ENCODE measurements at regions not wholly inside any gene's neighbourhood (a gene's known extent, or its start where the extent isn't known, plus 50 kb on each side); places are given as distances from the start of the nearest gene placed in this dataset.

DNA sequence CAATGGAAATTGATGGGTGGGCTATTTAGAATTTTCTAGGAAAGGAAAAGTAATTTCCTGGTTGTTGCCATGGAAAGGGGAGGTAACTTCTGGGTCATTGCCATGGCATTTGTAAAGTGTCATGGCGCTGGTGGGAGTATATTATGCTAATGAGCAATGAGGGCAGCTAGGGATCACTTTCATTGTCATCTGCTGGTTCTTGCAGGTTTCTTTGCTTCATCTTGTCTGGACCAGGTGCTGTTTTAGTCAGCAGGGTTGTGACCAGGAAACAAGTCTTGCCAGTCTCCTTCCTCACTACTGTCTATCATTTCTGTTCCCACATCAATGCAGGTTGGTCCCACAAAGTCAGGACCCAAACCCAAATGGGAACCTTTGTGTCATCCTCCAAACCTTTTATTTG lies 237.6 kb upstream of the C11orf87 start:
- no peak for DNase-seq

DNA sequence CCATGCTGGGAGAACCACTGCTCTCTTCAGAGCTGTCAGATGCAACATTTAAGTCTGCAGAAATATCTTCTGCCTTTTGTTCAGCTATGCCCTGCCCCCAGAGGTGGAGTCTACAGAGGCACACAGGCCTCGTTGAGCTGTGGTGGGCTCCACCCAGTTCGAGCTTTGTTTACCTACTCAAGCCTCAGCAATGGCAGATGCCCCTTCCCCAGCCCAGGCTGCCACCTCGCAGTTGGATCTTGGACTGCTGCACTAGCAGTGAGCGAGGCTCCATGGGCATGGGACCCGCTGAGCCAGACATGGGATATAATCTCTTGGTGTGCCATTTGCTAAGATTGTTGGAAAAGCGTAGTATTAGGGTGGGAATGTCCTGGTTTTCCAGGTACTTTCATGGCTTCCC lies 229.1 kb upstream of the C11orf87 start:
- no peak for DNase-seq

DNA sequence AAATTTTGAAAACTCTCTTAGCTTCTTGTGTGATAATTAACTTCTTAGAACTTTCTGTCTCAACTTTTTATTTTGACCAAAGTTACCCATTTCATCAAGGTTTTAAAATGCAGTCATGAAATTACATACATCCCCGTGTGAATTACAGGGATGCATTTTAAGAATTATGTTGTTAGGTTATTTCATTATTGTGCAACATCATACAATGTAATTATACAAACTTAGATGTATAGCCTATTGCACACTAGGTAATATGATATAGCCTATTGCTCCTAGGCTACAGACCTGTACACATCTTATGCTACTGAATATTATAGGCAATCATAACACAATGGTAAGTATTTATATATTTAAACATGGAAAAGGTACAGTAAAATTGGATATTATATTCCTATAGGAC lies 228.1 kb upstream of the C11orf87 start:
- no peak for DNase-seq

DNA sequence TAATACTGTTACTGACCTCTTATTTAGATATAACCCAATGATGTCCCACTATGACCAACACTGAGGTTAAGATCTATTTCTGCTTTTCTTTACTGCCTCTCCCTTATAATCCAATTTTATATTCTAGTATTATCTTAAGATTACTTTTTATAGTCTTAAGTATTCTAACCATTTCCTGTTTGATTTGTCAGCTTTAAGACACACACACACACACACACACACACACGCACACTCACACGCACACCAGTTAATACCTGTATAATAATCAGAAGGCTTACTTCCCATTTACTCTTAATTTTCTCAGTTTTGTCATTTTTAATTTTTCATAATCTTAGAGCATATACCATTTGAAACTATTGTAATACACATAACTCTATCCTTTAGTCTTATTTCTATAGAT lies 226.0 kb upstream of the C11orf87 start:
- DNase-seq = no peak

DNA sequence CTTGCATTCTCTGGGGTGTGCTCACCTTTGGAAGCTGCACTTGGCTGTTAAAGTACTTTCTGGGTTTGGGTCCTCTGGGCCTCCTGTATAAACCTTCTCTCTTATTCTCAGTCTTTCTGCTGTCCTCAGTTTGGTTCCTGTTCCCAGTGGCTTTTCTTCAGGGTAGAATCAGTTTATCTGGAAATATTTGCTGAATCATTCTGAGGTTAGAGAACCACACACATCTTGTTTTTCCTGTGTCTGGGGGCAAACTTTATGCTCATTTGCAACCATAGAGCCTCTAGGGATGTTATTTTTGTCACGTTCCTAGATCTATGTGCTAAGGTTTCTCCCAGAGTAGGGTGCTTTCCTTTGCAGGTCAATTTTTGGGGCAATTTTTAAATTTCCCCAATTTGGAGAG lies 224.3 kb upstream of the C11orf87 start:
- DNase-seq = no peak

DNA sequence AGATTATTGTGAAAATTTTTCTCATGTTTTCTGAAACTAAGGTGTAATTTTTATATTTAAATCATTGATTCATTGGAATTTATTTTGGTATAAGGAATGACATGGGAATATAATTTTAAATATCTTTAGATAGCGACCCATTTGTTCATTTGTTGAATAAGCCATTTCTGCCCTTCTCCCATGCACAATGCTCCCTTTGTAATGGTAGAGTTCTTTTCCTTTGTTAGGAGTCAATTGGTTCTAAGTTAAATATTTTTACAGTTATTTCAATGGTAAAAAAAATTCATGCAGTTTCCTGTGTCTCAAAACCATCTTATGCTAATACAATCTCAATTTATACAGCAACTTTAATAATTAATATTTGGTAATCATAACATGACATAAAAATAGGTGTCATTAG lies 218.8 kb upstream of the C11orf87 start:
- no peak for DNase-seq

DNA sequence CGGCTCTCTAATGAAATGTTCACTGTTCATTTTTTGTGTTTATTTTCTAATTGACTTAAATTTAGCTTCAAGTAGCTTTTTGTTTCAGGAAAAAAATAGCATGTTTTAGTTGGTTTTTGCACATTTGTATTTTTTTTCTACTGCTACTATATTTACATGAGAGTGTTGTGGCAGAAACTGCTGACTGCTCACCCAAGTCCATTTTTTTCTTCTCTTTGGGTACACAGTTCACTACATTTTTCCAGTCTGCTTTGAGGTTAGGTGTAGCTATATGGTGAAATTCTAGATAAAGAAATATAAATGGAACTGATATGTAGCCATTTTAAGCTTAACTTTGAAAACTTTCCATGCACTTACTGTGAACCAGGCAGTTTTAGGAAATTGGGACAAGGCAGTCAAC lies 216.7 kb upstream of the C11orf87 start:
- DNase-seq = no peak

DNA sequence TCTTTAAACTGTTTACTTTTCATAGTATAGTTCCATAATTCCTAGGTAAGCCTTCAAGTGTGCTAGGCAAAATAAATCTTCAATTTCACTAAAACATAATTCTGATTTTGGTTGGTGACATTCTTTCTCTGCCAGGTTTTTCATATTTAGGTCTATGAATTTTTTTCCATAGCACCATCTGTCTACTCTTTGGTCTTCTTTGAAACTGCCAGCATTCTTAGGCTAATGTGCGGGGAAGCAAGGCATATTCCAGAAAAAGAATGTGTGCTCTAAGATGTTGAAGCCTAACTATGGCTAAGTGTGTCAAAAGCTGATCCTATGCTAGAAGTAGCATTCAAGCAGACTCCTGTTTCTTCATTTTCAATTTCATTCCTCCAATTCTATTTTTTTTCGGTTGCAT lies 213.9 kb upstream of the C11orf87 start:
- DNase-seq = no peak

DNA sequence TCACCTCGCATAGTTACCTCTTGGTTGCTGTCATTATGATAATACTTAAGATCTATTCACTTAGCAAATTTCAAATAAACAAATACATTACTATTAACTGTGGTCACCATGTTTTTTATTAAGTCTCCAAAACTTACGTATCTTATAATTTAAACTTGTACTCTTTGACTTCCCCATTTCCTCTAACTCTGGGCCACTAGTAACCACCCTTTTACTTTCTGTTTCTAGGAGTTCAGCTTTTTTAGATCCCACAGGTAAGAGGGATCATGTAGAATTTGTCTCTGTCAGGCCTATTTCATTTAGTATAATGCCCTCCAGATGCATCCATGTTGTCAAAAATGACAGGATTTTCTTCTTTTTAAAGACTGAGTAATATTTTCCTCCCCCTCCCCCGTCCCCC lies 212.4 kb upstream of the C11orf87 start:
- no peak for DNase-seq

DNA sequence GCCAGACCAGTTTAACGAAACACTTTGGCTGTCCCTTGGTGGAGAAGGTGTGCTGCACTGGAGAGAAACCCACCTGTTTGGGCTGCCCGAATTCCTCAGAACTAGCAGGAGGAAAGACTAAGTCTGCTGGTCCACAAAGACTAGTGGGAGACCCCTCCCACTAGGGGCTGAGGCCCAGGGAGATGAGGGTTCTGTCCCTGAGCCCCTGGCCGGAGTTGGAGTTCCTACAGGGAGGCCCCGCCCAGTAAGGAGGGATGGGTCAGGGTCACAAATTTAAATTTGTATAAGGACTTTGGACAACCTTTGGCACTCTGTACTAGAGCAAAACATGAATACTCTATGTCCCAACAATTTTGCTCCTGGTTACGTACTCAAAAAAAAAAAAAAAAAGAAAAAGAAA lies 200.8 kb upstream of the C11orf87 start:
- no peak for DNase-seq

DNA sequence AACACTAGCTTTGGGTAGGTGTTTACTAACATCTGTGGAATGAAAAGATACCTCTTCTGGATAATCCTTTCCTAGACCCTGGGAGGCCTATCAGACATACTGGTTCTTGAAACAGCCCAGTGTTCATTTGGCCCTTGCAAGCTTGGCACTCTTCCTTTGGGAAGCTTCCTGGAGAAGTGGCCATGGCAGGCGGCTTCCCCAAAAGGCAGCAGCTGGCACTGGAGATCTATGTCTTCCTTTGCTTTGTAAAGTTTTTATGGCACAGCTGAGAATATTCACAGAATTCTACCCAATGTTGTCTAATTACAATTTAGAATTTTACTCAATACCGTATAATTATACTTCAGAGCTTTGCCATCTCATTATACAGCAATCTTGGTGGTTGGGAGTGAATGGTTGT lies 199.2 kb upstream of the C11orf87 start:
- DNase-seq = no peak

DNA sequence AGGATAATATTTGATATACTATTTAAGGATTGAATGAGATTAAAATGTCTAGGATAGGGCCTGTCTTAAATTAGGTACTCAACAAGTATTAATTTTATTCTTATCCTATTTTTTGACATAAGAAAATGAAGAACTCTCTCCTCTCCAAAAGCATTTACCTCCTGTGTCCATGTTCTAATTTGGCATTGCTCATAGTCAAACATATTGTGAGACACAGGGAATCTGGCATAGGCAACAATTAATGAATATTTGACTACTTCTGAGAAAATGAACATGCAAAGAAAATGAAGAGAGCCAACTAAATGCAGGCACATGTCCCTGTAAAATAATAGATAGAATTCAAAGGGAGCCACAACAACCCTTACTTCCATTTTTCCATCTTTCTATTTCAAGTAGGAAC lies 198.5 kb upstream of the C11orf87 start:
- DNase-seq = no peak

DNA sequence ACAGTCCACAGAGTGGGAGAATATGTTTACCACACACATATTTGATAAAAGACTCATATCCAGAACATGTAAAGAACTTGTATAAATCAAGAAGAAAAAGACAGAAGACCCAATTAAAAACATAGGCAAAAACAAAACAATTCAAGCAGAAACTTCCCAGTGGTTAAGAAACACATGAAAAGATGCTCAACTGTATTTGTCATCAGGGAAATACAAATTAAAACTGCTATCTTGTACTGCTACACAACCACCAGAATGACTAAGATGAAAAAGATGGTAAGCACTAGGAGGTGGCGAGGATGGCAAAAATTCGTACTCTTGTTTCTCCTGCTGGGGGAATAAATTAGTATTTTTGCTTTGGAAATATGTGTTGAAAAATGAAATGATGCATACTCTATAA lies 192.3 kb upstream of the C11orf87 start:
- no peak for DNase-seq

DNA sequence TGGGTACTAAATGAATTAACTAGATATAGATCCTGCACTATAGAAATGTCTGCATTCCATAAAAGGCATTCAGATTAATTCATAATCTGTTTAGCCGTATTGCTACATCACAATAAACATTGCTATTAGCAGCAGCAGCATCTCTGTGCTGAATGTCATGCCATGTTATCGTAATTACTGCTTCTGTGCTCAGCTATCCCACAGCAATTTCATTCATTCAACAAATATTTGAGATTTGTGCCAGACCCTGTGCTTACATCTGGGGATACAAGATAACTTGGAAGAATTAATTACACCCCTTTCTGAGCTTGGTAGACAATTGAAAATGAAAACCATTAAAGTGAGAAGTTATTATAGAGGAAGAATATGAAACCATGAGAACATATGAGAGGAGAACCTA lies 185.8 kb upstream of the C11orf87 start:
- no peak for DNase-seq

DNA sequence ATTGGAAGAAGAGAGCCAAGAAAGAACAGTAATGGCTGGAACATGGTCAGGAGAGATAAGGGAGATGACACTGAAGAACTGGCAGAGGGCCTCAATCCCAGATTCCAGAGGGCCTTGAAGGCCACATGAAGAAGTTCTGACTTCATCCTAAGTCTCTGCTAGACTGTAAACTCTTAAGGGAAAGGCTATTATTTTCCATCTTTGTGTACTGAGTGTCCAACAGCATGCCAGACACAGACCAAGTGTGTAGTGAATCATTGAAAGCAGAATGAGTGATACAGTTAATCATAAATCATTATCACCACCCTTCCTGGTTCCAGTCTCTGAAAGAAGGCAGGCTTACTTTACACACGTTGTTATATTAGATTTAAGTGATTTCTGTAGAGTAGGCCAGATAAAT lies 185.3 kb upstream of the C11orf87 start:
- DNase-seq = no peak

DNA sequence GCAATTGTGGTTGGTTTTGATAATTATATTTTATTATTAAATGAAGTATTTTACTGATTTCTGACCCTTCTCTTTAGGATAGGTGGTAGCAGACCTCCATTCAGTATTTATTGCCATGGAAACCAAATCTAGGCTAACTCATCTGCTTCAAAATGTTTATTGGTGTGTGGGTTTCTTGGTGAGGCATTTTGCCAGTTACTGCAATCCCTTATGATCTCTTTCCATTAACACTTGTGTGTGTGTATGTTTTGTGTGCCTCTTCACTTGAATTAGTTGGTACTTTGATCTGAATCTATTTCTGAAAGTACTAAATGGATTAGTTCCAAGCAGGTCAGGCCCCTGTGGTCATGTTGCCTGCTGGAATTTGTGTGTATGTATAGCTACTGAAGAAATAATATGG lies 184.4 kb upstream of the C11orf87 start:
- DNase-seq = no peak

DNA sequence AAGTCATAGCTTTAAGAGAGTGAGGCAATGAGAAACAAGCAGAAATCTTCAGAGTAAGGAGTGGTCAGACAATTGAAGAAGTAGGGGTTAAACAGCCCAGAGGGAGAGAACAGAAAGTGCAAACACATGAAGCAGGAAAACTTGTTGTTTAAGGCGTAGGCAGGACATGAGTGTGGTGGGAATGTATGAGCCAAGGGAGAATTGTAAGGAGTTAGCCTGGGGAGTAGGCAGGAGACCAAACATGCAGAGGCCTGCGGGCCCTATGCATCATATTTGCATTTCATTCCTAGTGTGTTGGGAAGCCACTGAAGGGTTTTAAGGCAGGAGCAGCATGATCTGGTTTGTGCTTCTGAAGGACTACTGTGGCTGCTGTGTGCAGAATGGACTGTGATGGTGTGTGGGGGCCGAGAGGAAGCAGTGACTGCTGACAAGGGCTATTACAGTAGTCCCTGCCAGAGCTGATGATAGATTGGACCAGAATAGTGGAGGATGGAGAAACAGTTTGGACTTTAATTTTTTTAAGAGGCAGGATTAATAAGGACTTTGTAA lies 179.9 kb upstream of the C11orf87 start:
- no peak for DNase-seq

DNA sequence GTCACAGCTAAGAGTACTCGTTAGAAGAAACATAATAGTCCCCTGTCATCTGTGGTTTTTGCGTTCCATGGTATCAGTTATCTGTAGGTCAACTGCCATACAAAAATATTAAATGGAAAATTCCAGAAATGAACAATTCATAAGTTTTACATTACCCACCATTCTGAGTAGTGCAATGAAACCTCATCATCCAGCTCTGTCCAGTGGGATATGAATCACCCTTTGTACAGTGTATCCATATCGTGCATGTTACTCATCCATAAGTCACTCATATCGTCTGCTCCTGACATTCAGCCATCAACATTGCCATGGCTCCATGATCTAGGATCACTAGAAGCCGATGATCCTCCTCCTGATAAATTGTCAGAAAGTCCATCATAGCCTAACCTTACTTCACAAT lies 174.9 kb upstream of the C11orf87 start:
- no peak for DNase-seq

DNA sequence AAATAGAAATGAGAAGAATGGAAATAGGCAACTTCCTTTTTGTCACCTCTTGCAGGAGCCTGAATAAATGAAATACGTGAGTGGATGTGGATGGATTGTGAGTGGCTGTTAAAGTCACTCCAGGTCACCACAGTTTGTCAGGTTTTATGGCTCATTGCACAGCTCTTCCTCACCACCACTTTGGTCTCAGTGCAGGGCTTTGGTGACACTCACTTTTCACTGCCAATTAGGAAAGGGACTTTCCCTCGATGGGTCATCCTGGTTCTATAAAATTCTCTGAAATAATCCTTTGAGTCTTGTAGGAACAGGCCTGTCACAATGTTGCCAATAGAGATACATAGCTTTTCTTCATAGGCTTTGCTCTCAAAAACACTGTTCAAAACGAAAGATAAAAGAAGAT lies 172.4 kb upstream of the C11orf87 start:
- DNase-seq = no peak

DNA sequence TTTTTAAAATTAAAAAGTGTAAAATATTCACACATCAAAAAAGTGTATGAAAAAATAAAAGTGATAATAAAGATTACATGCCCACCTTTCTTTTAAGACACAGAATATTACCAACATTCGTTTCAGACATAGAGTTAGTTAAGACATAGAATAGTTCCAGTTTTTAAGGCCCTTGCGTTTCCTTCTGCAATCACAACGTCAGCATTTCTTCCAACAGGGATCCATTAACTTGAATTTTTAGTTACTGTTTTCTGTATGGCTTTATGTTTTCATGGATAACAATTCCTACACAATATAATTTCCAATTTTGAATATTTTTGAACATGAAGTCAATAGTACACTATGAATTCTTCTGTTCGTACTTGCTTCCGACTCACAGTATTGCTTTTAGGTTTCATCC lies 170.8 kb upstream of the C11orf87 start:
- no peak for DNase-seq

DNA sequence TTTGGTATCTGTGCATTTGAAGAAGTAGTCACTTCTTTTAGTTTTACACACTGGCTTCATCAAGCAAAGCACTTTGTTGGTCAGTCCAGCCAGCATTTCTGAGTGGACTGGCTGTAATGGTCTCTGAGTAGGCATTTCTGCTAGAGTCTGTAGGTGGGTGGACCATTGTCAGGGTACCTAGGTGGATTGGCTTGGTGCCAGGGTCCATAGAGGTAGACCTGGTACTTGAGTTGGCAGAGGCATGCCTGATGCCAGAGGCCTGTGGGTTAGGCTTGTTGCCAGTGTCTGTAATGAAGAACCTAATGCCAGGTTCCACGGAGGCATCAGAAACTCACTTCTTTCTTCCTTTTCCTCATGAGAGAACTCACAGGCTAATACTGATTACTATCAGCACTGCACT lies 157.9 kb upstream of the C11orf87 start:
- DNase-seq = no peak

DNA sequence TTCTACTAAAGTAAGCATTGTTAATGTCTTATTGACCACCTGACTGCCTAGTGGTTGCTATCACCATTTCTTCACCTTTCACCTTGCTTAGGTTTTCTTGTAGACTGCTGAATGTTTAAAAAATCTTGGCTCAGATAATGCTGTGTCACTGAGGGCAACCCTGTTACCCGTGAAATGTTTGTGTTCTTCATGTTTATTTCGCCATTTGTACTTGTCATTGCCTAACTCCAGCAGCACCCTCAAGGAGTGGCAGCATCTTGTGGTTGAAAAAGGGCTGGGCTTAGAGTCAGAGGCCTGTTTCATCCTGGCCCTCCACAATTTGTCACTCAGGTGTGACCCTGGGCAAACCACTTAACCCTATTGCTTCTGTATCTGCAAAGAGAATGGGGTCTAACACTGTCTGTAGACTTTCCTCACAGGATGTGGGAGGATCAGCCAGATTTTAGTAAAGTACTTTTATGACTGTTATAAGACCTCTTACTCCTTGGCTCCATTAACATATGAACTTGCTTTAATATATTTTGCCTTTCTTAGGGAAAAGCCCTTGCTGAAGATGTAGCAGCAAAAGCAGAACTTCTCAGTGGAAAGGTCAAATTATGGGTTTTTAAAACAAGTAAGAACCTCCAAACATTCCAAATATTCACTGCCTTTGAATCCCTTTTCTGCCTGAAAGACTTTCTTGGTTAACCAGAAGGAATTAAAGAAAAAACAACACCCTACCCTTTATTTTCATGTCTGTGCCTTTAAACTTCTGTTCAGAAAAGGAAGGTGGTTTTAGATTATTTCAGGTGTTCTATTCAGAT lies 154.5 kb upstream of the C11orf87 start:
- no peak for DNase-seq

DNA sequence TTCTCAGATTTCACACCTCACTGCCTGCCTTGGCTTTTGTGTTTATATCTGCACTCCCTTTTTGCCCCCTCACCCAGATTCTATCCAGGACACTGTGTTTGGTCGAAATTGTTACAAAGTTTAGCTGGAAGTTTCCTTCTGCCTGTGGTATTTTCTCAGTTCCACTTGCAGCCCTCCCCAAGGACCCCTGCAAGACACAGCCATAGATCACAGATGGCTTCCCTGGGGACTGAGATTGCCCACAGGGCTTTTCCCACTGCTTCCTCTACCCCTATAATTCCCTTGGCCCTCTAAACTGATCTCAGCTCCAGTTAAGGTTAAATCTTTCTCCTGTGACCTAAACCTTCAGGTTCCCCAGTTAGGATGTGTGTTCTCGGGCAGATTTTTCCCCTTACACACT lies 146.1 kb upstream of the C11orf87 start:
- no peak for DNase-seq

DNA sequence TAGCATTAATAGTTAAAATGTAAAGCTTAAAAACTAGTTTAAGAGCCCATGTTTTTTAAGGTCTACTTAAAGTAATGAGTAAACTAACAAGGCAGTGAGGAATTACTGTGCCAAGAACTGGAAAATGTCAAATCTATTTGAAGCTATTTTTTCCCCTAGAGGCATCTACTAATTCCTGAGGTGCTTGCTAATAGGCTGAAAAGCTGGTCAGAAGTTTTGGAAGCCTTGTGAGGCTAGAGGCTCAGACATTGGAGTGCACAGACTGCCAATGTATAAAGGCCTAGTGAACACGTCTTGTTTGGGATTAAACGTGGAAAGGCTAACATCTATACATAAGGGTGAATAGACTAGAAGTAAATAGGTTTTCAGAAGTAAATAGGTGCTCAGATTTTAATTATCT lies 136.5 kb upstream of the C11orf87 start:
- DNase-seq = no peak

DNA sequence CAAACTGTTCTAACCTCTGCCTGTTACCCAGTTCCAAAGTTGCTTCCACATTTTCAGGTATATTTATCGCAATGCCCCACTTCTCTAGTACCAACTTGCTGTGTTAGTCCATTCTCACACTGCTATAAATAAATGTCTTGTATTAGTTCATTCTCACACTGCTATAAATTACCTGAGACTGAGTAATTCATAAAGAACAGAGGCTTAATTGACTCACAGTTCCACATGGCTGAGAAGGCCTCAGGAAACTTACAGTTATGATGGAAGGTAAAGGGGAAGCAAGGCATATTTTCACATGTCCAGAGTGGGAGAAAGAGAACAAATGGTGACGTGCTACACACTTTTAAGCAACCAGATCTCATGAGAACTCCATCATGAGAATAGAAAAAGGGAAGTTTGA lies 130.4 kb upstream of the C11orf87 start:
- DNase-seq = no peak

All from NCI-H1092 (cell line).